BJ (cell line): ENCODE measurements at regions not wholly inside any gene's neighbourhood (a gene's known extent, or its start where the extent isn't known, plus 50 kb on each side); places are given as distances from the start of the nearest gene placed in this dataset. TPM values are rescaled to one million over a fixed set of nuclear protein-coding genes. Genes with fewer than 3 reads are reported as not detected.

Experiments
- CTCF ChIA-PET: fragments of 350-600 bp; formaldehyde crosslinking; extraction: SDS; loops from one replicate; lab custom pipeline; 2021; ENCODE audit warnings: antibody characterized with exemption, inconsistent platforms; lab: Yijun Ruan, JAX
- POLR2A ChIA-PET: fragments of 300-600 bp; sonication (Branson Sonifier 250); formaldehyde crosslinking; extraction: SDS; loops from one replicate; lab custom pipeline; 2021; ENCODE audit warnings: antibody characterized with exemption; lab: Charles Lee
- DNase-seq: peaks from one replicate; pipeline ENCODE4 v3.0.0-alpha.2; 2011; ENCODE audit warnings: low read depth
- H3K27me3 ChIP-seq: 2 replicates; pipeline ENCODE4 v1.6.0; 2011; ENCODE audit warnings: low read length; ENCODE audit not compliant: control insufficient read depth, insufficient read depth
- H3K36me3 ChIP-seq: 2 replicates; pipeline ENCODE4 v1.5.1; 2011; ENCODE audit warnings: low read length; ENCODE audit not compliant: control insufficient read depth, insufficient read depth
- H3K4me3 ChIP-seq: 2 replicates; pipeline ENCODE4 v1.5.1; 2011; ENCODE audit warnings: low read depth, mild to moderate bottlenecking, control low read depth, low read length
- CTCF ChIP-seq: IDR thresholded peaks from 2 replicates; pipeline ENCODE4 v1.5.1; 2011; ENCODE audit warnings: low read depth, mild to moderate bottlenecking, control low read depth, inconsistent platforms, low read length, moderate library complexity; ENCODE audit not compliant: insufficient read depth
- small RNA-seq: library from RNA; depleted of rRNA; stranded (forward); fragments of <200 nt; gene quantifications from one replicate; pipeline ENCODE3, GENCODE V24; 2012; ENCODE audit warnings: low replicate concordance, low read depth; ENCODE audit not compliant: insufficient read length

GRCh38 chr10:7467031-7467667, 56.3 kb upstream of the SFMBT2 start:
- no peak for TF ChIP-seq CTCF
- H3K36me3 ChIP-seq: no peaks in the 10 kb centered on the region
- POLR2A ChIA-PET: no interaction called here
- CTCF ChIA-PET: no interaction called here
- H3K27me3 ChIP-seq: no peaks in the 10 kb centered on the region
- DNase-seq: no peak
- H3K4me3 ChIP-seq: no peak overlapping the region

- no peaks in the 10 kb centered on the region for H3K27me3 ChIP-seq
- H3K4me3 ChIP-seq: no peak overlapping the region
- no peaks in the 10 kb centered on the region for H3K36me3 ChIP-seq
- CTCF ChIA-PET: no interaction called here
- DNase-seq: no peak
- POLR2A ChIA-PET: no interaction called here
- no peak for TF ChIP-seq CTCF
Observed at GRCh38 chr10:7464691-7465090, 53.9 kb upstream of the SFMBT2 start.

Small RNA genes lying in the stretch of these regions (small RNA-seq; reads per million reads assigned to genes)
- gene RNU6-535P: not detected
